ENCODE measurements at regions not wholly inside any gene's neighbourhood (a gene's known extent, or its start where the extent isn't known, plus 50 kb on each side); places are given as distances from the start of the nearest gene placed in this dataset.
"Not testable (repeated sequence)": the region's sequence is repeated elsewhere in the genome, so short reads cannot be mapped to it uniquely, and the experiment has no call there.

- peak; percentile 57 for DNase-seq (ENCODE audit: low read depth)
Measured at GRCh38 chr13:30520571-30520970, 54.8 kb upstream of the HMGB1 start.

DNA sequence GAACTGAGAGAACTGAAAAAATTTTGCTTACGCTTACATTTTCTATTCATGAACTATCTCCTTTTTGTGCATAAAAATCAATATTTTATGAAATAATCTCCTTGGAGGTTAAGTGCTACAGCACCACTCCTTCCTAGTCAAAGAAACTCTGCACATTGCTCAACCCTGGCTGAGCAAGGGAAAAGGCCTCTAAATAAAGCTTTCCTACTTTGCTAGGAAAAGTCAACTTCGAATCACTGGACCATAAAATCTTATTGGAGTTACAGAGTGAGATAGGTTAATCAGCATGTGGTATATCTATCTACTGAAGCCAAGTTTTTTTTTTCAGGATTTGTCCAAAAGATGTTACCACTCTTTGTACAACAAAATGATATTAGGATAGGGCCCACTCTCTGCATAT, 57.5 kb upstream of the HMGB1 start:
- DNase-seq (ENCODE audit: low read depth): peak; percentile 68

GRCh38 chr13:30523817-30524216, 58.1 kb upstream of the HMGB1 start:
- not testable (repeated sequence) for DNase-seq (ENCODE audit: low read depth)

DNA sequence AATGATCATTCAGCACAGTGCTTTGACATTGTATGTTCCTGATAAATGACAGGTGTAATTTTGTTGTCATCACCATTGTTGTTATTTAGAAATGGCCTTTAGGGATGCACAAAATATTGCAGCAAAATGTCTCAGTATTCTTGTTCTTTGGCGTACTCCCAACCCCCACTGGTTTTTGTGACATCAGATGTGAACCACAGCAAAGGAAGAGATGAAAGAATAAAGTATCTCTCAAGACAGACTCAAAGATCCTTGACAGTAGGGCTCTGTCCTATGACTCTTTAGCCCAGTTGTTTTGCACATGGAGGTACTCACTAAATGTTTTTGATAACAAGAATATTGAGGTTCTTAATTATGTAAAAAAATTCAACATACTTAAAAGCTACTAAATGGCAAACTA, 59.5 kb upstream of the HMGB1 start:
- not testable (repeated sequence) for DNase-seq (ENCODE audit: low read depth)

DNA sequence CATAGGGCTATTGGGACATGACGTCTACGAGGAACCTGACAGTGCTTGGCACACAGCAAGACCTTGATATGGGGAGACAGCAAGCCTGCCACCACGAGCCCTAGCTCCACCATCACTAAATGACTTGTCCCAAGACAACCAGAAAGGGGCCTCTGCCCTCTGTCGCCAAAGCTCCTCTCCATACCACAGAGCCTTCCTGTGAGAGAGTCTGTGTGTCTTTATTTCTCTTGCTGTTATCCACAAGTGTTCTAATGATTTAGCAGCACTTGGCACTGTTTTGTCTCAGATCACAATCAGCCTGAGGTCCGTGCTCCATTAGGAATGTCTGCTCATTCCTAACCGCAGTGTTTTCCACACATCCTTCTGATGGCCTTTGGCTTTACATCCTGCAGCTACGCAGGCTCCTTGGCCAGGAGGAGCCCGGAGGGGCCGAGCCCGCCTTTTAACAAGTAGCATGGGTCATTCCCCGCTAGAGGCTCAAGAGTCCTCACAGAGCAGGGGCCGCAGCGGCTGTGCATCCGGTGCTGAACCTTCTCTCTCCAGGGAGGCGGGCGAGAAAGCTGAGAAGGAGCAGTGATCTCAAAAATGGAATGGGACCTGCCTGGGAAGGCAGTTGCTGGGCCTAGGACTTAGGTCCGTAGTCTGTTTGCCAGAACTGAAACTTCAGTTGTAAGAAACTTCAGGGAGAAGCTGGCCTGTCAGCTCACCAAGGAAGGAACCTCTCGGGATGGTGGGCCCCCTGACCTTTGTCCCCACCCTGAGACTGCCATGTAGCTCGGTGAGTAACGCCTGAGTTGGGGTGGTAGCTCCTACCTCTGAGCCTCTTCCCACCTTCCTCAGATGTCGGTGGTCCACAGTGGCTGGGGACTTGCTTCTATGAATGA, 61.1 kb upstream of the HMGB1 start:
- no peak for DNase-seq (ENCODE audit: low read depth)

GRCh38 chr13:30529085-30529834, 63.5 kb upstream of the HMGB1 start:
- no peak for DNase-seq (ENCODE audit: low read depth)

DNA sequence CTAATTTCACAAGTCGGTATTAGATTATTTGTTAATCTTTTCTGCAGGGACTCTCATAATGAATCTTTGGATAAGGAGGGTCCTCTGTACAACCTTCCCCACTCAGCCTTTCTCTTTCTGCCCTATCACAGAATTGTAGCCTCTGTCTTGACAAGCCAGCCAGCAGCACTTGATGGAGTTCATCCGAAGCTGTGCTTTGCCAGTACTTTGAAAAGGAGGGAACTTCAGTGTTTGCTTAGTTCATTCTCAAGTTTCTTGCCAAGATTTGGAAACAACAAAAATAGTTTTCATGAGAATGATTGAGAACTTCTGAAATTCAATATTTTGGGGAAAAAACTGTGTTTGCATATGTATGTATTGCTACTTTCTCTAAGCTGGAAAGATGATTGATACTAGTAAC, 69.3 kb upstream of the HMGB1 start:
- no peak for DNase-seq (ENCODE audit: low read depth)

GRCh38 chr13:30545320-30545719, 72.4 kb upstream of the USPL1 start:
- DNase-seq (ENCODE audit: low read depth): no peak

GRCh38 chr13:30548046-30548445, 69.7 kb upstream of the USPL1 start:
- not testable (repeated sequence) for DNase-seq (ENCODE audit: low read depth)

GRCh38 chr13:30551189-30551588, 66.5 kb upstream of the USPL1 start:
- DNase-seq (ENCODE audit: low read depth): peak; percentile 42

DNA sequence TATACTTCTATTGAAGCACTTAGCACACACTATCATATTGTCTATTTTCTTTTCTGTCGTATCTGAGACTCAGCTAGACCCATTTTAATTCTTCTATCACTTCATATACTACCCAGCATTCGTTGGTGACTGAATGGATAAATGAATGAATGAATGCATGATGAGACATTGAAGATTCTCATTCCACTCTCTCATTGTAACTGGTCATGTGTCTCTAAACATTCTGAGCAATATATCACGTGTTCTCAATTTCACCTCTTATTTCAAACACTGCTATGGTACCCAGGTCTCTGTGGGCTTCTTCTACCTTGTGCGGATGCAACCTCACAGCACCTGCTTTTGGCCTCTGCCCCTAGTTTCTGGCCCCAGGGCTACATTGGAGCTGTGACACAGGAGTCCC, 65.2 kb upstream of the USPL1 start:
- no peak for DNase-seq (ENCODE audit: low read depth)

DNA sequence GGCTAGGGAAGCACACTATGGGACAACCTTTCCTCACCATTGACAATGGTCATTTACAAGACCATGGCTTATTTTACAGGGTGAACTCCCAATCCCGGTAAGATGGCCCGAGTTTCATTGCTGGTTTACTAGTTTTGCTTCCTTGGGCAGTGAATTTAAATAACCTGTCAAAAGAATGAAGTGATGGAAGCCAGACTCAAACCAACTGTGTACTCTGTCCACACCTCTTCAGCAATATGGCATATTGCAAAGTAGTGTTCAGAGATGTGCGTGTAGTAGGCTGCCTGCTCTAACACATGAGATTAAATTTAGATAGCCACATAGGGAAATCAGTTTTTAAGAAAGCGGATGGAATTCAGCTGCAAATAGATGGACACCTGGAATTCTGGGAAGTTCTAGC, 58.4 kb upstream of the USPL1 start:
- no peak for DNase-seq (ENCODE audit: low read depth)

- DNase-seq (ENCODE audit: low read depth): no peak
Measured at GRCh38 chr13:30560212-30560611, 57.5 kb upstream of the USPL1 start.

DNA sequence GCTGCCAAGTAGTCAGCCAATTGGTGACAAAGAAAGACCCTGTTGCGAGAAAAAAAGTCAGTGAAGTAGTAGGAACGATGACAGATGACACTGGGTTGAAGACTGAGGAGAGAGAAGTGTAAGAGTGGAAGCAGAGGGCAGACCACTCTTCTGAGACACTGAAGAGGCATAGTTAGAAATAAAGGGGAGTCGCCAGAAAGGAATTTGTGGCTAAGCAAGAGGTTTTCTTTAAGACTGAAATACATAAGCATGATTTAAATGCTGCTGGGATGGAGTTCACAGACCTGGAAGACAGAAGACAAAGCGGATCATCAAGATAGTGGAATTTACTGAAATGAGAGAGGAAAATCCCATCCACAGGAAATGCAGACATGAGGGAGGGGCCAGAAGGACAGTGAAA, 56.2 kb upstream of the USPL1 start:
- no peak for DNase-seq (ENCODE audit: low read depth)

- DNase-seq (ENCODE audit: low read depth): no peak
Measured at GRCh38 chr13:30564489-30564888, 53.2 kb upstream of the USPL1 start.

DNA sequence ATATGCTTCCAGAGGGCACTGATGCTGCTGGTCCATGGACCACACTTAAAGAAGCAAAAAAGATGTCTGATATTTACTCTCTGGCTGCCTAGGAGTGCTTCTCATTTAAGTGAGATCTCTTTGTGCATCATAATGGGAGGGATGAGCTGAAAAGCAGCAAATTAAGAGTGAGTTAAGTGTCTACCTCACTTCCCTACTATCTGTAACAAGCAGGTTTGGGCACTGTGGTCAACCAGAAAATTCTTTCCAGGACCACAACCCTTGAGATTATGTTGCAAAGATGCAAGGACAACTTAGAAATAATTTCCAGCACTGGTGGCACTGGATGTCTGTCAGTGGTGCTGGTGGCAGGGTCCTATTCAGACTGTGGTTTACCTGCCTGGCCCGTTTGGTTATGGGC, 52.1 kb upstream of the USPL1 start:
- no peak for DNase-seq (ENCODE audit: low read depth)

DNA sequence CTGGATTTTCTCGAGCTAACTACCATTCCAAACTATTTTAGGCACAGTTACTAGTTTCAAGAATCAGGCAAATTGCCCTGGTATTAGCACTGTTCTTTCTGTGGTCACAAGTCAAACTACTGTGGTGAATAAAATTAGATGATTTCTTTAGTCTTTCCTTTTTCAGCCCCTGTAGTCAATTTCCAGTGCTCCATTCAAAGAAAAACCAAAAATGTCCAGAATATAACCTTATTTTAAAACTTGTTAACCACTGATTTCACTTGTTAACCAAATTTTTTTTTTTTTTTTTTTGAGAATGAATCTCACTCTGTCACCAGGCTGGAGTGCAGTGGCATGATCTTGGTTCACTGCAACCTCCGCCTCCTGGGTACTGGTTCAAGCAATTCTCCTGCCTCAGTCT, 50.6 kb upstream of the USPL1 start:
- no peak for DNase-seq (ENCODE audit: low read depth)

All from renal cortical epithelial cell (primary cell).